CD14-positive monocyte (primary cell): ENCODE measurements at regions not wholly inside any gene's neighbourhood (a gene's known extent, or its start where the extent isn't known, plus 50 kb on each side); places are given as distances from the start of the nearest gene placed in this dataset.
"Not testable (repeated sequence)": the region's sequence is repeated elsewhere in the genome, so short reads cannot be mapped to it uniquely, and the experiment has no call there.

Experiments
- DNase-seq, 3 donors: peaks; one replicate each; pipeline ENCODE4 v3.0.0-alpha.2; 2011 to 2022
- H2AFZ ChIP-seq: 2 replicates; pipeline ENCODE4 v1.6.0; 2012; ENCODE audit warnings: mild to moderate bottlenecking, low read depth, low read length, inconsistent platforms; ENCODE audit not compliant: insufficient read depth, poor library complexity, severe bottlenecking
- H3K27ac ChIP-seq, 2 donors: 1 replicate in 1 of 2; 2 replicates in 1 of 2; pipeline ENCODE4 v1.5.1; 2012 to 2013; ENCODE audit warnings: low read length in 2 of 2, control low read depth in 1 of 2, inconsistent platforms in 1 of 2, low read depth in 1 of 2, mild to moderate bottlenecking in 1 of 2
- H3K27me3 ChIP-seq, 2 donors: one replicate each; pipeline versions ENCODE4 v1.6.0 to v1.6.1; 2011 to 2013; ENCODE audit warnings: low read length in 2 of 2; ENCODE audit not compliant: control insufficient read depth in 2 of 2, insufficient read depth in 2 of 2
- H3K36me3 ChIP-seq, 2 donors: replicated peaks in 1 of 2; 1 replicate in 1 of 2; 2 replicates in 1 of 2; pipeline versions ENCODE4 v1.5.1 to v1.6.1; 2012 to 2013; ENCODE audit warnings: low read length in 2 of 2, control low read depth in 1 of 2, inconsistent platforms in 1 of 2, mild to moderate bottlenecking in 1 of 2; ENCODE audit not compliant: insufficient read depth in 2 of 2, control insufficient read depth in 1 of 2
- H3K4me1 ChIP-seq, 2 donors: 1 replicate in 1 of 2; 2 replicates in 1 of 2; pipeline versions ENCODE4 v1.5.1 to v1.6.1; 2012 to 2013; ENCODE audit warnings: low read length in 2 of 2, control low read depth in 1 of 2, inconsistent platforms in 1 of 2, mild to moderate bottlenecking in 1 of 2, moderate library complexity in 1 of 2; ENCODE audit not compliant: insufficient read depth in 2 of 2, control insufficient read depth in 1 of 2
- H3K4me2 ChIP-seq: replicated peaks from 2 replicates; pipeline ENCODE3; 2012; ENCODE audit warnings: low read length, moderate library complexity, mild to moderate bottlenecking; ENCODE audit not compliant: poor library complexity, severe bottlenecking; ENCODE audit errors: extremely low read depth
- H3K4me3 ChIP-seq, 3 experiments: fragments of 200-600 bp in 1 of 3; sonication (generic) in 1 of 3; replicated peaks in 1 of 3; 1 replicate in 2 of 3; 2 replicates in 1 of 3; pipeline ENCODE4 v1.5.1; 2011 to 2013; ENCODE audit warnings: low read length in 3 of 3, mild to moderate bottlenecking in 3 of 3, control low read depth in 2 of 3, low read depth in 2 of 3, inconsistent platforms in 1 of 3, moderate library complexity in 1 of 3
- H3K79me2 ChIP-seq: 2 replicates; pipeline ENCODE4 v1.6.0; 2012; ENCODE audit warnings: mild to moderate bottlenecking, control low read depth, inconsistent platforms, low read length, moderate library complexity; ENCODE audit not compliant: insufficient read depth
- H3K9ac ChIP-seq: 2 replicates; pipeline ENCODE4 v1.6.0; 2017; ENCODE audit warnings: low read length, mild to moderate bottlenecking; ENCODE audit not compliant: insufficient read depth, poor library complexity, severe bottlenecking
- H3K9me3 ChIP-seq, 2 donors: replicated peaks in 1 of 2; 1 replicate in 1 of 2; 2 replicates in 1 of 2; pipeline versions ENCODE4 v1.5.1 to v1.6.1; 2012 to 2013; ENCODE audit warnings: low read length in 2 of 2, control low read depth in 1 of 2; ENCODE audit not compliant: control insufficient read depth in 1 of 2, insufficient read depth in 1 of 2
- H4K20me1 ChIP-seq: 2 replicates; pipeline ENCODE4 v1.6.0; 2012; ENCODE audit warnings: mild to moderate bottlenecking, low read length, control low read depth, moderate library complexity; ENCODE audit not compliant: insufficient read depth
- H3K27ac Mint-ChIP-seq, 7 donors: one replicate each; pipeline ENCODE4 v1.8.0; 2020; ENCODE audit warnings: mild to moderate bottlenecking in 7 of 7, mixed read lengths in 7 of 7, moderate library complexity in 6 of 7, inconsistent platforms in 2 of 7
- H3K27me3 Mint-ChIP-seq, 3 donors: one replicate each; pipeline ENCODE4 v1.8.0; 2021 to 2022; ENCODE audit warnings: low read depth in 3 of 3, mild to moderate bottlenecking in 3 of 3, mixed read lengths in 3 of 3, moderate library complexity in 3 of 3, inconsistent platforms in 1 of 3
- H3K36me3 Mint-ChIP-seq, 2 donors: one replicate each; pipeline ENCODE4 v1.8.0; 2020; ENCODE audit warnings: mixed read lengths in 2 of 2, inconsistent platforms in 1 of 2, mild to moderate bottlenecking in 1 of 2
- H3K4me1 Mint-ChIP-seq: one replicate; pipeline ENCODE4 v1.8.0; 2020; ENCODE audit warnings: mild to moderate bottlenecking, mixed read lengths
- H3K4me3 Mint-ChIP-seq, 2 donors: one replicate each; pipeline ENCODE4 v1.8.0; 2020; ENCODE audit warnings: mild to moderate bottlenecking in 2 of 2, mixed read lengths in 2 of 2, moderate library complexity in 1 of 2
- H3K9me3 Mint-ChIP-seq, 7 donors: one replicate each; pipeline ENCODE4 v1.8.0; 2020 to 2022; ENCODE audit warnings: mixed read lengths in 7 of 7, mild to moderate bottlenecking in 6 of 7, moderate library complexity in 6 of 7, inconsistent platforms in 2 of 7
- WGBS: methylation state at CpG from one replicate; pipeline ENCODE4 v1.1.5; 2013; ENCODE audit warnings: missing lambda C conversion rate; ENCODE audit not compliant: insufficient coverage; 5-methylcytosine and 5-hydroxymethylcytosine counted together
- intact Hi-C, 2 donors: fragments of 100-400 bp; cut with micrococcal nuclease; formaldehyde crosslinking; loops; one replicate each; pipeline versions ENCODE4 v1.15.0 to v1.15.1; 2023

GRCh38 chr21:13981176-13982087 lies 229.3 kb downstream of the LIPI start:
- H3K9ac ChIP-seq, H3K36me3 Mint-ChIP-seq, H2AFZ ChIP-seq, H3K4me1 ChIP-seq, H3K4me2 ChIP-seq, H3K9me3 ChIP-seq, H3K4me1 Mint-ChIP-seq, H3K27ac Mint-ChIP-seq, DNase-seq, H3K36me3 ChIP-seq, H3K79me2 ChIP-seq, intact Hi-C loops, H3K4me3 ChIP-seq, H3K4me3 Mint-ChIP-seq, H3K27ac ChIP-seq, H3K27me3 ChIP-seq, H4K20me1 ChIP-seq: not testable (repeated sequence)
- H3K9me3 Mint-ChIP-seq, result peaks cover 0 to 16% (median 4%) of the 10 kb centered on the region in 7 donors
- WGBS, result 84% methylated on average over 13 of the region's 48 CpGs
- peaks cover 1 to 20% (median 11%) of the 10 kb centered on the region in 3 donors for H3K27me3 Mint-ChIP-seq

- H3K27me3 ChIP-seq, H3K9ac ChIP-seq, DNase-seq, H3K27ac Mint-ChIP-seq, H3K27ac ChIP-seq, H3K9me3 ChIP-seq, H3K4me1 Mint-ChIP-seq, H4K20me1 ChIP-seq, H3K79me2 ChIP-seq, H3K36me3 Mint-ChIP-seq, H3K36me3 ChIP-seq, H3K4me1 ChIP-seq, intact Hi-C loops: not testable (repeated sequence)
- Mint-ChIP-seq H3K9me3 (peaks cover 0 to 14% (median 4%) of the 10 kb centered on the region in 7 donors), H3K27me3 (peaks cover 0 to 18% (median 11%) of the 10 kb centered on the region in 3 donors), H3K4me3 (peak overlapping the region in 1 of 2 donors; percentile 69)
- WGBS, result 25% methylated on average over 28 of the region's 42 CpGs
- H3K4me2 ChIP-seq, result peak overlapping the region; percentile 57
- peak overlapping the region in 2 of 3 experiments; percentile 33 to 50 for H3K4me3 ChIP-seq
- peak overlapping the region; percentile 63 for H2AFZ ChIP-seq
Measured at GRCh38 chr21:13980115-13980662, 230.6 kb downstream of the LIPI start.

- H3K27ac Mint-ChIP-seq, H3K79me2 ChIP-seq, H3K27ac ChIP-seq, H3K9ac ChIP-seq, H3K36me3 Mint-ChIP-seq, H4K20me1 ChIP-seq, H3K36me3 ChIP-seq, H3K27me3 ChIP-seq, H3K4me1 ChIP-seq, intact Hi-C loops, H3K4me1 Mint-ChIP-seq, DNase-seq, H3K9me3 ChIP-seq: not testable (repeated sequence)
- peak overlapping the region; percentile 63 for H2AFZ ChIP-seq
- 25% methylated on average over 23 of the region's 26 CpGs for WGBS
- peak overlapping the region; percentile 57 for H3K4me2 ChIP-seq
- Mint-ChIP-seq H3K27me3 (peaks cover 0 to 18% (median 11%) of the 10 kb centered on the region in 3 donors), H3K9me3 (peaks cover 0 to 14% (median 1%) of the 10 kb centered on the region in 7 donors), H3K4me3 (peak overlapping the region in 1 of 2 donors; percentile 69)
- peak overlapping the region in 1 of 3 experiments; percentile 50 for H3K4me3 ChIP-seq
Measured at GRCh38 chr21:13979608-13980007, 231.1 kb downstream of the LIPI start.

GRCh38 chr21:13974582-13974981 lies 236.2 kb downstream of the LIPI start:
- H3K9ac ChIP-seq, H3K27ac Mint-ChIP-seq, H3K27me3 Mint-ChIP-seq, H3K27me3 ChIP-seq, intact Hi-C loops, H2AFZ ChIP-seq, H3K9me3 Mint-ChIP-seq, H3K4me3 Mint-ChIP-seq, H3K36me3 Mint-ChIP-seq, H3K36me3 ChIP-seq, H3K4me3 ChIP-seq, H3K4me2 ChIP-seq, H3K79me2 ChIP-seq, DNase-seq, H3K27ac ChIP-seq, H3K4me1 ChIP-seq, H3K9me3 ChIP-seq, H4K20me1 ChIP-seq, H3K4me1 Mint-ChIP-seq: not testable (repeated sequence)
